Breast epithelium (tissue), 4 donors: ENCODE measurements at regions not wholly inside any gene's neighbourhood (a gene's known extent, or its start where the extent isn't known, plus 50 kb on each side); places are given as distances from the start of the nearest gene placed in this dataset.

Experiments
- DNase-seq, 2 donors: peaks; one replicate each; pipeline ENCODE4 v3.0.0-alpha.2; 2019; ENCODE audit warnings: low spot score in 2 of 2
- H3K27ac ChIP-seq, 2 donors: fragments of 200-600 bp; sonication (generic) in 1 of 2; one replicate each; pipeline ENCODE4 v1.5.1; 2016 to 2019; ENCODE audit warnings: mild to moderate bottlenecking in 1 of 2
- H3K27me3 ChIP-seq, 2 donors: fragments of 200-600 bp; sonication (generic) in 1 of 2; one replicate each; pipeline versions ENCODE4 v1.5.1 to v1.6.0; 2017 to 2019; ENCODE audit warnings: control low read depth in 1 of 2, mild to moderate bottlenecking in 1 of 2
- H3K36me3 ChIP-seq: fragments of 200-600 bp; one replicate; pipeline ENCODE4 v1.5.1; 2019
- H3K4me1 ChIP-seq, 2 donors: fragments of 200-600 bp; sonication (generic); one replicate each; pipeline ENCODE4 v1.5.1; 2016 to 2019; ENCODE audit warnings: control low read depth in 1 of 2
- H3K4me3 ChIP-seq, 3 donors: fragments of 200-600 bp; sonication (generic); 1 replicate in 2 of 3; 2 replicates in 1 of 3; pipeline ENCODE4 v1.5.1; 2016 to 2019; ENCODE audit warnings: mild to moderate bottlenecking in 3 of 3, moderate library complexity in 2 of 3
- H3K9me3 ChIP-seq, 2 donors: fragments of 200-600 bp; sonication (generic) in 1 of 2; one replicate each; pipeline ENCODE4 v1.5.1; 2016 to 2019; ENCODE audit warnings: control low read depth in 1 of 2
- POLR2A ChIP-seq: fragments of 450-650 bp; IDR thresholded peaks from one replicate; pipeline ENCODE4 v1.6.1; 2016; ENCODE audit warnings: antibody characterized with exemption, mild to moderate bottlenecking, moderate library complexity
- POLR2AphosphoS5 ChIP-seq, 3 donors: sonication (generic); formaldehyde crosslinking; IDR thresholded peaks; one replicate each; pipeline ENCODE4 v1.6.1; 2017; ENCODE audit warnings: antibody characterized with exemption in 3 of 3
- intact Hi-C: fragments of 100-400 bp; cut with DNase I; formaldehyde crosslinking; loops from one replicate; pipeline ENCODE4 v1.15.1; 2023; ENCODE audit warnings: low total_unique reads
- TF ChIP-seq, protein P1 (sequence below), 3 donors: fragments of 450-650 bp; IDR thresholded peaks; one replicate each; pipeline ENCODE4 v1.5.1; 2016 to 2017; ENCODE audit warnings: antibody characterized with exemption in 3 of 3, mild to moderate bottlenecking in 3 of 3, moderate library complexity in 3 of 3

DNA sequence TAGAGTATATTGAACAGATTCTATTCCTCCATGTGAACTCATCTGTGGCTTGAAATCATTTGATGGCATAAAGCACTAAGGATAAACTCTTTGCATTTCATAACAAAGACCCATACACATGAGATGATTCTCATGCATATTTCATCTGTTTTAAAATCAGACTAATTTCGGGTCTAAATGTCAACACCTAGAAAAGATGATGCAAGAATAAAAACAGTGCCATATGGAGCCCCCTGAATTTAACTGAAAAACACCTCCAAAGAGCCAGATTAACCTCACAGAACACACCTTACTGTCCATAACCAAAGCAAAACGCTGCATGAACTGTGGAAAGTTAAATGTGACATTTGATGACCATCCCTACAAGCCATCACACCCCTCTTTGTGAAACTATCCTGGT lies 59.7 kb downstream of the ELAPOR2 start:
- Histone ChIP-seq H3K27ac (no peak overlapping the region), H3K36me3 (no peaks in the 10 kb centered on the region), H3K27me3 (no peaks in the 10 kb centered on the region), H3K4me1 (no peaks in the 10 kb centered on the region), H3K4me3 (no peak overlapping the region), H3K9me3 (no peaks in the 10 kb centered on the region)
- no peak for DNase-seq
- intact Hi-C loops = no loop called here
- TF ChIP-seq, protein P1, sequence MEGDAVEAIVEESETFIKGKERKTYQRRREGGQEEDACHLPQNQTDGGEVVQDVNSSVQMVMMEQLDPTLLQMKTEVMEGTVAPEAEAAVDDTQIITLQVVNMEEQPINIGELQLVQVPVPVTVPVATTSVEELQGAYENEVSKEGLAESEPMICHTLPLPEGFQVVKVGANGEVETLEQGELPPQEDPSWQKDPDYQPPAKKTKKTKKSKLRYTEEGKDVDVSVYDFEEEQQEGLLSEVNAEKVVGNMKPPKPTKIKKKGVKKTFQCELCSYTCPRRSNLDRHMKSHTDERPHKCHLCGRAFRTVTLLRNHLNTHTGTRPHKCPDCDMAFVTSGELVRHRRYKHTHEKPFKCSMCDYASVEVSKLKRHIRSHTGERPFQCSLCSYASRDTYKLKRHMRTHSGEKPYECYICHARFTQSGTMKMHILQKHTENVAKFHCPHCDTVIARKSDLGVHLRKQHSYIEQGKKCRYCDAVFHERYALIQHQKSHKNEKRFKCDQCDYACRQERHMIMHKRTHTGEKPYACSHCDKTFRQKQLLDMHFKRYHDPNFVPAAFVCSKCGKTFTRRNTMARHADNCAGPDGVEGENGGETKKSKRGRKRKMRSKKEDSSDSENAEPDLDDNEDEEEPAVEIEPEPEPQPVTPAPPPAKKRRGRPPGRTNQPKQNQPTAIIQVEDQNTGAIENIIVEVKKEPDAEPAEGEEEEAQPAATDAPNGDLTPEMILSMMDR (IDR thresholded peaks at IDR 0.05) = no peak
- TF ChIP-seq POLR2AphosphoS5 (IDR thresholded peaks at IDR 0.05) (no peak), POLR2A (no peak)

DNA sequence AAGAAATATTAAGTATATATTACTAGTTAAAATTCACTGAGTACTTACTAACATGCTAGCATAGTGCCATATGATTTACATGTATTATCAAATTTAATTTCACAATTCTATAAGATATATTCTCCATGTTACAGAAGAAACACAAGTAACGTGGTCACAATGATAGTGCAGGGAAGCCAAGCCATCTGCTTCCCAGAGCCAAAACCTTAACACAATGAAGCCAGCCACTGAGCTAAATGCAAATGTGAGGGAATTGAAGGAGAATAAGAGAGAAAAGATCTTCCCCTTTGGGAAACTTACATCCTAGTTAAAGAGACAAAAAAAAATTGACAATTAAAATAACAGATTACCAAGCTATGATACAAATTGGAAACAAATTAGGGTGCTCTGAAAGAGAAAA lies 63.6 kb downstream of the ELAPOR2 start:
- intact Hi-C loops = no loop called here
- H3K27ac ChIP-seq = no peak overlapping the region
- H3K27me3 ChIP-seq = no peaks in the 10 kb centered on the region
- TF ChIP-seq POLR2AphosphoS5 (IDR thresholded peaks at IDR 0.05) (no peak), POLR2A (no peak)
- TF ChIP-seq, protein P1 (IDR thresholded peaks at IDR 0.05) = no peak
- no peak overlapping the region for H3K4me3 ChIP-seq
- no peaks in the 10 kb centered on the region for H3K36me3 ChIP-seq
- no peaks in the 10 kb centered on the region for H3K9me3 ChIP-seq
- DNase-seq = no peak
- no peaks in the 10 kb centered on the region for H3K4me1 ChIP-seq

DNA sequence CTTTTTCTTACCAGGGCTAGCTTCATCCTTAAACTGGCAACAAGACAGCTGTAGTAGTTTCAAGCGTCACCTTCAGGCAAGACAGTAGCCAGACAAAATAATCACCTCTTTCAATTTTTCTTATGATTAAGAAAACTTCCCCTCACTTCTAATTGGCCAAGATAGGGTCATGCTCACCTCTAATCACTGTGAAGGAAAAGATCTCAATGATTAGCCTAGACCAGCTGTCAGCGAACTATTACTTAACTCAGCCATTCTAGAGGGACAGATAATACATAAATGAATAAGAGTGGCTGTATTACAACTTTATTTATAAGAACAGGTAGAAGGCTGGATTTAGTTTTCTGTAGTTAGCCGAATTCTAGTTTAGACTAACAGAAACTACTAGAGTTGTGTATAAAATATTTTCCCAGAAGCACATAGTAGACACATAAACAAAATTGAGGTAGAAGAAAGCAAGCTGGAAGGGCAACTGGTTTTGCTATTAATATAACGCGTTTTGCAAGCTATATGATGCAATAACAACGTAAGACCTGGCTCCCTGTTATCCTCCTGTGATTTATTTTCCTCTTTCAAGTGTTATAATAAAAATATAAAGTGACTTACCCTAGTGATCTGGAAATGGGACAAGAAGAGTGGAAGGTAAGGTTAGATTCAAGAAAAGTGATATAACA lies 64.3 kb downstream of the ELAPOR2 start:
- no peaks in the 10 kb centered on the region for H3K27me3 ChIP-seq
- H3K36me3 ChIP-seq = no peaks in the 10 kb centered on the region
- no peaks in the 10 kb centered on the region for H3K9me3 ChIP-seq
- no peaks in the 10 kb centered on the region for H3K4me1 ChIP-seq
- intact Hi-C loops = no loop called here
- no peak overlapping the region for H3K27ac ChIP-seq
- DNase-seq = no peak
- no peak for TF ChIP-seq POLR2A
- TF ChIP-seq, protein P1 (IDR thresholded peaks at IDR 0.05) = no peak
- TF ChIP-seq POLR2AphosphoS5 (IDR thresholded peaks at IDR 0.05) = no peak
- no peak overlapping the region for H3K4me3 ChIP-seq

DNA sequence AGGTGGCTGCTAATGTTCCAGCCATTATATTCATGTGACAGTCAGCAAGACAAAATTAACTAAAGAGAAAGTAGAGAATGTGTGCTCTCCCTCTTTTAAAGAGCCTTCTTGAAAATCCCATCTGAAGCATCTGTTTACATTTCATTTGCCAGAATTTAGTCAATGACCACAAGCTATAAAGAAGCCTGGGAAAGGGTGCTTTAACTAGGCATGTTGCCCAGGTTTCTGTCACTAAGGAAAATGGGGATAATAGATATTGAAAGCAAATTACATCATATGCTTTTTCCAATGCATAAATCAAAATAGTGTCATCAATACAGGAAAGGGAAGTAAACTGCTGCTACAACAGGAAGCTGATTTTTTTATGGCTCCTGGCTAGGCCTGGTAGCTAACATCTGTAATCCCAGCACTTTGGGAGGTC lies 67.7 kb downstream of the ELAPOR2 start:
- Histone ChIP-seq H3K27me3 (no peaks in the 10 kb centered on the region), H3K9me3 (no peaks in the 10 kb centered on the region), H3K36me3 (no peaks in the 10 kb centered on the region), H3K4me3 (no peak overlapping the region), H3K27ac (no peak overlapping the region), H3K4me1 (no peaks in the 10 kb centered on the region)
- DNase-seq = no peak
- intact Hi-C loops = no loop called here
- TF ChIP-seq, protein P1 (IDR thresholded peaks at IDR 0.05) = no peak
- TF ChIP-seq POLR2A (no peak), POLR2AphosphoS5 (IDR thresholded peaks at IDR 0.05) (no peak)

DNA sequence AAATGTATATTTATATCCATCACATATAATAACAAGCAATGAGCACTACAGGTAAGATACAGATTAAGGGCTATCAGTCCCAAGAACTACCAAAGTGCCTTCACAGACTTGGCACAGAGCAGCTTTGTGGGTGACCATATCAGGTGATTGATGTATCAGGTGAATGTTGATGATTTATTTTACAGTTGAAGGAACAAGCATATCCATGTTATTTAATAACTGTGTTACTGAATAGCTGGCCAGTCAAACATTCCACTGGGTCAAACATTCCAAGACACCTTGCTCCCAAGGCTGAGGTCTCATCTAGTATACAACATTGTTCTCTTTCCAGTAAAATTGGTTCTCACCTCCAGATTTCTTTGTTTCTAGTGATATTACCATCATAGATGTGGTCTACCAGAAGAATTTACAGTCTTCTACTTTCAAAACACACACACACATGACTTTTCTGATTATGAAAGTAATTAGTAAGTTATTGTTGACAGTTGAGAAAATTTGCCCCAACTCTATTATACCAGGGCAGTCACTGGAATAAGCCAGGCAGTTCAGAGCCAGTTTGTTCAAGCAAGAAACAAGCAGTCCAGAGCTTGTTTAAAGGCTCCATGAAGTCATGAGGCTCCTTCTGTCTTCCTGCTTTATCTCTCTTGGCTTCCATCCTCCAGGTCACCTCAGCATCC lies 68.2 kb downstream of the ELAPOR2 start:
- Histone ChIP-seq H3K36me3 (no peaks in the 10 kb centered on the region), H3K27me3 (no peaks in the 10 kb centered on the region), H3K27ac (no peak overlapping the region), H3K4me1 (no peaks in the 10 kb centered on the region), H3K4me3 (no peak overlapping the region), H3K9me3 (no peaks in the 10 kb centered on the region)
- DNase-seq = no peak
- TF ChIP-seq POLR2AphosphoS5 (IDR thresholded peaks at IDR 0.05) (no peak), POLR2A (no peak)
- TF ChIP-seq, protein P1 (IDR thresholded peaks at IDR 0.05) = no peak
- intact Hi-C loops = no loop called here
